KMS-11 (cell line): ENCODE measurements at regions not wholly inside any gene's neighbourhood (a gene's known extent, or its start where the extent isn't known, plus 50 kb on each side); places are given as distances from the start of the nearest gene placed in this dataset.

ENCODE experiments used
- H2AFZ ChIP-seq: fragments of 200-600 bp; sonication (generic); 2 replicates; pipeline ENCODE4 v1.6.1; 2016; ENCODE audit warnings: antibody characterized with exemption, mixed run types, low read depth
- H3K27ac ChIP-seq: fragments of 200-600 bp; sonication (generic); 2 replicates; pipeline ENCODE4 v1.6.1; 2016; ENCODE audit warnings: mild to moderate bottlenecking, mixed run types
- H3K27me3 ChIP-seq: fragments of 200-600 bp; sonication (generic); 2 replicates; pipeline ENCODE4 v1.6.1; 2017; ENCODE audit warnings: mild to moderate bottlenecking, low read depth, mixed run types, moderate library complexity; ENCODE audit not compliant: insufficient read depth
- H3K36me3 ChIP-seq: fragments of 200-600 bp; sonication (generic); 2 replicates; pipeline ENCODE4 v1.6.1; 2017; ENCODE audit warnings: mild to moderate bottlenecking, mixed run types; ENCODE audit not compliant: insufficient read depth
- H3K4me1 ChIP-seq: fragments of 200-600 bp; sonication (generic); 2 replicates; pipeline ENCODE4 v1.6.1; 2016; ENCODE audit warnings: mild to moderate bottlenecking, low read depth, mixed run types; ENCODE audit not compliant: poor library complexity, severe bottlenecking
- H3K4me2 ChIP-seq: fragments of 200-600 bp; sonication (generic); 2 replicates; pipeline ENCODE4 v1.7.0; 2016; ENCODE audit warnings: mild to moderate bottlenecking, mixed run types
- H3K4me3 ChIP-seq: fragments of 200-600 bp; sonication (generic); IDR thresholded peaks from 2 replicates; pipeline ENCODE4 v1.6.1; 2017; ENCODE audit warnings: low read depth, low read length, mixed read lengths; ENCODE audit not compliant: insufficient read depth
- H3K79me2 ChIP-seq: fragments of 200-600 bp; sonication (generic); 2 replicates; pipeline ENCODE4 v1.6.1; 2016; ENCODE audit warnings: low read depth, mixed run types; ENCODE audit not compliant: insufficient read depth
- H3K9ac ChIP-seq: fragments of 200-600 bp; sonication (generic); 2 replicates; pipeline ENCODE4 v1.6.1; 2016; ENCODE audit warnings: mild to moderate bottlenecking, mixed run types
- H4K20me1 ChIP-seq: fragments of 200-600 bp; sonication (generic); 2 replicates; pipeline ENCODE4 v1.6.1; 2016; ENCODE audit warnings: mild to moderate bottlenecking, mixed run types; ENCODE audit not compliant: insufficient read depth
- TF ChIP-seq, protein P1 (sequence below): fragments of 200-600 bp; sonication (generic); conservative IDR thresholded peaks from 2 replicates; pipeline ENCODE4 v1.6.1; 2017; ENCODE audit warnings: low read depth, mild to moderate bottlenecking, antibody characterized with exemption, low read length, moderate library complexity, mixed read lengths

DNA sequence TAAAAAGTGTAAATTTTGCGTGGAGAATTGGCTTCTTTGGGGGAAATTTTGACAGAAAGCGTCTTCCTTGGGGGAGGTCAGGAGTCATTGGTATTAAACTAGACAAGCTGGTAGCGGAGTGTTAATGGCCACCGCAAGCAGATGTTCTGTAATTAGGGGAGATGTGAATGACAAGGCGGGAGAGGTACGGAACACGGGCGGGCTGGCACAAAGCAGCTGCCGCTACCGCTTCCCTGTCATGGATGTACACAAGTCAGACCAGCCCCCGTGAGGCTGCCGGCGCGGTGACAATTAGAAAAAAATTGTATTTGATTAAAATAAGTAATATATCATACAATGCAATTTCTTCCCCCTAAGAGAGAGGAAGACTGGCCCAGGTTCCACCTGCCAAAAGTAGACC is 501.6 kb downstream of the VRK1 start:
- TF ChIP-seq, protein P1, sequence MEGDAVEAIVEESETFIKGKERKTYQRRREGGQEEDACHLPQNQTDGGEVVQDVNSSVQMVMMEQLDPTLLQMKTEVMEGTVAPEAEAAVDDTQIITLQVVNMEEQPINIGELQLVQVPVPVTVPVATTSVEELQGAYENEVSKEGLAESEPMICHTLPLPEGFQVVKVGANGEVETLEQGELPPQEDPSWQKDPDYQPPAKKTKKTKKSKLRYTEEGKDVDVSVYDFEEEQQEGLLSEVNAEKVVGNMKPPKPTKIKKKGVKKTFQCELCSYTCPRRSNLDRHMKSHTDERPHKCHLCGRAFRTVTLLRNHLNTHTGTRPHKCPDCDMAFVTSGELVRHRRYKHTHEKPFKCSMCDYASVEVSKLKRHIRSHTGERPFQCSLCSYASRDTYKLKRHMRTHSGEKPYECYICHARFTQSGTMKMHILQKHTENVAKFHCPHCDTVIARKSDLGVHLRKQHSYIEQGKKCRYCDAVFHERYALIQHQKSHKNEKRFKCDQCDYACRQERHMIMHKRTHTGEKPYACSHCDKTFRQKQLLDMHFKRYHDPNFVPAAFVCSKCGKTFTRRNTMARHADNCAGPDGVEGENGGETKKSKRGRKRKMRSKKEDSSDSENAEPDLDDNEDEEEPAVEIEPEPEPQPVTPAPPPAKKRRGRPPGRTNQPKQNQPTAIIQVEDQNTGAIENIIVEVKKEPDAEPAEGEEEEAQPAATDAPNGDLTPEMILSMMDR: no peak
- no peaks in the 10 kb centered on the region for H4K20me1 ChIP-seq
- H3K4me1 ChIP-seq: no peaks in the 10 kb centered on the region
- no peak overlapping the region for H3K4me3 ChIP-seq
- H3K36me3 ChIP-seq: no peaks in the 10 kb centered on the region
- no peaks in the 10 kb centered on the region for H3K79me2 ChIP-seq
- no peak overlapping the region for H3K27ac ChIP-seq
- H3K4me2 ChIP-seq: no peak overlapping the region
- H2AFZ ChIP-seq: no peak overlapping the region
- H3K9ac ChIP-seq: no peak overlapping the region
- no peaks in the 10 kb centered on the region for H3K27me3 ChIP-seq

DNA sequence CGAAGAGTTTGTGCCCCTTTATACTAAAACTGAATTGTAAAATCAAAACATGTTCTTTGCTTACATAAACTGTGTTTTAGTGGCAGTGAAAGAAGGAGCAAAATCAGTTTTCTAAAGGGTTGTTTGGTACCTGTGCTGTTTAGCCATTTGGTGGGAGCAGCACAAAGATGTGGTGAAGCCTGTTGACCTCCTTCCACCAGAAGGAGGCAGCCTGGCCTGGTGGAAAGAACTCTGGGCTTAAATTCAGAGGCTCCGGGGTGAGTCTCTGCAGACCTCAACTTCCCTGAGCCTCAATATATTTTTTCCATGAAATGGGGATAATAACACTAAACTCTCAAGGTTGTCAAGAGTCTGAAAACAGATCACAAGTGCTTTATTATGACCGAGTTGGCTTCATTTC is 502.5 kb downstream of the VRK1 start:
- TF ChIP-seq, protein P1: no peak
- Histone ChIP-seq H3K79me2 (no peaks in the 10 kb centered on the region), H3K27me3 (no peaks in the 10 kb centered on the region), H3K4me2 (no peak overlapping the region), H3K27ac (no peak overlapping the region), H3K36me3 (no peaks in the 10 kb centered on the region), H4K20me1 (no peaks in the 10 kb centered on the region), H2AFZ (no peak overlapping the region), H3K9ac (no peak overlapping the region), H3K4me3 (no peak overlapping the region), H3K4me1 (no peaks in the 10 kb centered on the region)

DNA sequence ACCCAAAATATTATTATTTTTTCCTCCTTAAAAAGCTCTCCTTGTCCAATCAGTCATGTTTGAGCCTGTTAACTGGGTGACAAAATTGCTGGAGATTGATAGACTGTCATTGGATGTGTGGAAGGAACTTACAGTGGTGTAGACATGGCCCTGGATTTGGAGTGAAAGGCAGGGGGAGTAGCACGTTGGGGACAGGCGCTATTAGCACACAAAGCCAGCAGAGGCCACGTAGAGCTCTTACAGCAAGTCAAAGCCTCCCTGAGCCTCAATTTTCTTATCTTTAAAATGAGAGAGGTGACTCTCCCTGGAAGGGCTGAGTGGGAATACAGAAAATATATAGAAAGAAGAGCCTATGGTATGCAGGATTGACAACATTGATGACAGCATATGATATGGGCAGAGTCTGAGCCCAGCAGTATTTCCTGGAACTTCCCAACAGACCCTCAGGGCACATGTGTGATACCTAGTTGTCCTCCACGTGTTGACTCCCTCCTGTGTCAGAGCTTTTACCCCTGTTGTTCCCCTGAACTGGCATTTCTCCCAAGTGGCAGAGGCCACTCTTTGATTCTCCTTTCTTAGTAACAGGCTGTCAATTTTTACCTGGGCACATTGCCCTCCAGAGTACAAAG is 504.9 kb downstream of the VRK1 start:
- Histone ChIP-seq H3K36me3 (no peaks in the 10 kb centered on the region), H3K79me2 (no peaks in the 10 kb centered on the region), H3K4me1 (peaks cover 15% of the 10 kb centered on the region), H3K27me3 (no peaks in the 10 kb centered on the region), H3K27ac (no peak overlapping the region), H4K20me1 (no peaks in the 10 kb centered on the region), H3K9ac (no peak overlapping the region), H3K4me2 (no peak overlapping the region), H3K4me3 (no peak overlapping the region), H2AFZ (no peak overlapping the region)
- TF ChIP-seq, protein P1: no peak

DNA sequence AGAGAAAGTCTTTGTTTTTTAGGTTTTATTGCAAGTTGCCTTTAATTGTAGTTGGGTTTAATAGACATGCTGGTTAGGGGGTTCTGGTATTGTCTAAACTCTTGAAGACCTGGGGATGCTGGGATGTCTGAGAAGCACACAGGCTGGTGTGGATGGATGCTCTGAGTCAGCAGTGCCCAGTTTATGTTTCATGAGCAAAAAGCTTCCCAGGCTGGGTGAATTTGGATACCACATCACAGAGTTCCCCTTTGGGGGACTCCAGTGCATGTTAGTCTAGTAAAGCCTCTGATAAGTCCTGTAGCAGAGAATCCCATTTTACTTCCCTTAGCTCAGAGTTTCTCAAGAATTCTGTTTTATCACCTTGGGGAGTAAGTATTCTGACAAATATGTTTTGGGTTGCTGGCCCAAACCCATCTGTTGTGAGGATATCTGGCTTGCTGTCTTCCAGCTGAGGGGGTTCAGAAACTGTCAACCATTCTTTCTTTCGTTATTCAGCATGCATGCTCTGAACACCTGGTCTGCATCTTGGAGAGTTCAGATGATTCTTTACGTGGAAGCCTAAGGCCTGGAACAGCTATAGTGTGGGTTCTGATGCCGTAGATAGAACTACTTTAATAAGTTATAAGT is 509.1 kb downstream of the VRK1 start:
- H3K4me3 ChIP-seq: no peak overlapping the region
- H3K27ac ChIP-seq: peak overlapping the region; percentile 75; the same call in 1 of the 2 replicates
- H3K27me3 ChIP-seq: no peaks in the 10 kb centered on the region
- no peak overlapping the region for H2AFZ ChIP-seq
- peaks cover 20% of the 10 kb centered on the region for H3K4me1 ChIP-seq
- TF ChIP-seq, protein P1: no peak
- H3K79me2 ChIP-seq: no peaks in the 10 kb centered on the region
- H3K9ac ChIP-seq: peak overlapping the region; percentile 15; the same call in 1 of the 2 replicates
- no peaks in the 10 kb centered on the region for H4K20me1 ChIP-seq
- H3K36me3 ChIP-seq: no peaks in the 10 kb centered on the region
- no peak overlapping the region for H3K4me2 ChIP-seq
